ENCODE measurements at regions not wholly inside any gene's neighbourhood (a gene's known extent, or its start where the extent isn't known, plus 50 kb on each side); places are given as distances from the start of the nearest gene placed in this dataset.
"Not testable (repeated sequence)": the region's sequence is repeated elsewhere in the genome, so short reads cannot be mapped to it uniquely, and the experiment has no call there.

- TF ChIP-seq CTCF (IDR thresholded peaks at IDR 0.05; ENCODE audit: low read depth, low read length, poor library complexity, severe bottlenecking); EZH2phosphoT487 (IDR thresholded peaks at IDR 0.05; ENCODE audit: borderline replicate concordance, low read length): not testable (repeated sequence)
Observed at GRCh38 chr12:17025424-17025823, 419.5 kb upstream of the LMO3 start.
